ENCODE measurements at regions not wholly inside any gene's neighbourhood (a gene's known extent, or its start where the extent isn't known, plus 50 kb on each side); places are given as distances from the start of the nearest gene placed in this dataset.
"Not testable (repeated sequence)": the region's sequence is repeated elsewhere in the genome, so short reads cannot be mapped to it uniquely, and the experiment has no call there.

DNA sequence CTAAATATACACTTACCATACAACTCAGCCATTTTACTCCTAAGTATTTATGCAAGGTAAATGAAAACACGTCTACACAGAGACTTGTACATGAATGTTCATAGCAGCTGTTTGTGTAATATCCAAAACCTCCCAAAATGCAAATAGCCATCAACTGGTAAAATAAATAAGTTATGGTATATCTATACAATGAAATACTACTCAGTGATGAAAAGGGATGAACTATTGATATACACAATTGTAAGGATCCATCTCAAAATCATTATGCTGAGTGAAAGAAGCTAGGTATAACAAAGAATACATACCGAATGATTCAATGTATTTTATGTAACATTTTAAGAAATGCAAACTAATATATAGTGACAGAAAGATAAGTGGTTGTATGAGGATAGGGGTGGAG lies 149.8 kb upstream of the TNFSF11 start:
- Histone ChIP-seq H2AK5ac (ENCODE audit: low read length) (no peak overlapping the region), H3K23ac (ENCODE audit: low read length) (no peak overlapping the region), H4K8ac (ENCODE audit: low read depth, low read length) (no peak overlapping the region), H3K36me3 (ENCODE audit: control insufficient read depth, insufficient read depth, low read length) (no peaks in the 10 kb centered on the region), H2BK120ac (ENCODE audit: low read depth, low read length) (no peak overlapping the region), H3K4me3 (ENCODE audit: low read length) (no peak overlapping the region), H2BK15ac (replicated peaks; ENCODE audit: low read depth) (no peak overlapping the region), H3K56ac (ENCODE audit: low read length) (no peak overlapping the region), H3K27me3 (ENCODE audit: insufficient read depth, low read length, poor library complexity) (no peaks in the 10 kb centered on the region), H3K79me1 (ENCODE audit: low read length) (no peaks in the 10 kb centered on the region), H3K4ac (ENCODE audit: low read depth, low read length) (no peak overlapping the region), H3K27ac (ENCODE audit: low read depth, low read length) (no peak overlapping the region), H3K18ac (ENCODE audit: low read length) (no peak overlapping the region), H3K79me2 (ENCODE audit: control insufficient read depth, insufficient read depth, low read length) (no peaks in the 10 kb centered on the region), H3K9ac (ENCODE audit: low read length) (no peak overlapping the region), H4K5ac (ENCODE audit: low read length) (no peak overlapping the region), H2BK5ac (ENCODE audit: low read length) (no peak overlapping the region), H3K4me1 (ENCODE audit: control insufficient read depth, low read depth, low read length) (no peaks in the 10 kb centered on the region), H3K4me2 (ENCODE audit: low read length) (no peak overlapping the region)
- no CpG with 5 or more reads among the region's 2 CpGs for WGBS (ENCODE audit: extremely low coverage, insufficient coverage, low lambda C conversion rate)
- no peak for DNase-seq

- H2BK120ac ChIP-seq (ENCODE audit: low read depth, low read length), result no peak overlapping the region
- no peak for DNase-seq
These were observed 128.6 kb upstream of the TNFSF11 start for GRCh38 chr13:42445354-42445753.

GRCh38 chr13:42446597-42446996 lies 127.4 kb upstream of the TNFSF11 start:
- not testable (repeated sequence) for H3K56ac ChIP-seq (ENCODE audit: low read length); H2BK5ac ChIP-seq (ENCODE audit: low read length); H3K18ac ChIP-seq (ENCODE audit: low read length); H3K27me3 ChIP-seq (ENCODE audit: insufficient read depth, low read length, poor library complexity); DNase-seq; H3K9ac ChIP-seq (ENCODE audit: low read length); H2BK15ac ChIP-seq (replicated peaks; ENCODE audit: low read depth); H3K4me2 ChIP-seq (ENCODE audit: low read length); H2AK5ac ChIP-seq (ENCODE audit: low read length); H3K27ac ChIP-seq (ENCODE audit: low read depth, low read length); H3K79me1 ChIP-seq (ENCODE audit: low read length); H3K4me1 ChIP-seq (ENCODE audit: control insufficient read depth, low read depth, low read length); H3K4me3 ChIP-seq (ENCODE audit: low read length); H3K23ac ChIP-seq (ENCODE audit: low read length); H4K5ac ChIP-seq (ENCODE audit: low read length); H3K36me3 ChIP-seq (ENCODE audit: control insufficient read depth, insufficient read depth, low read length); H3K79me2 ChIP-seq (ENCODE audit: control insufficient read depth, insufficient read depth, low read length); H4K8ac ChIP-seq (ENCODE audit: low read depth, low read length); H3K4ac ChIP-seq (ENCODE audit: low read depth, low read length); H2BK120ac ChIP-seq (ENCODE audit: low read depth, low read length)
- no CpG with 5 or more reads among the region's 5 CpGs for WGBS (ENCODE audit: extremely low coverage, insufficient coverage, low lambda C conversion rate)

More at GRCh38 chr13:42445354-42445753, 128.6 kb upstream of the TNFSF11 start:
- Histone ChIP-seq H3K36me3 (ENCODE audit: control insufficient read depth, insufficient read depth, low read length) (no peaks in the 10 kb centered on the region), H2BK5ac (ENCODE audit: low read length) (no peak overlapping the region), H3K4ac (ENCODE audit: low read depth, low read length) (no peak overlapping the region), H4K5ac (ENCODE audit: low read length) (no peak overlapping the region), H3K56ac (ENCODE audit: low read length) (no peak overlapping the region), H3K79me1 (ENCODE audit: low read length) (no peaks in the 10 kb centered on the region), H4K8ac (ENCODE audit: low read depth, low read length) (no peak overlapping the region), H3K27me3 (ENCODE audit: insufficient read depth, low read length, poor library complexity) (no peaks in the 10 kb centered on the region), H3K4me2 (ENCODE audit: low read length) (no peak overlapping the region), H3K27ac (ENCODE audit: low read depth, low read length) (no peak overlapping the region), H2AK5ac (ENCODE audit: low read length) (no peak overlapping the region), H3K4me1 (ENCODE audit: control insufficient read depth, low read depth, low read length) (no peaks in the 10 kb centered on the region), H3K9ac (ENCODE audit: low read length) (no peak overlapping the region), H3K23ac (ENCODE audit: low read length) (no peak overlapping the region), H3K18ac (ENCODE audit: low read length) (no peak overlapping the region), H3K4me3 (ENCODE audit: low read length) (no peak overlapping the region), H2BK15ac (replicated peaks; ENCODE audit: low read depth) (no peak overlapping the region), H3K79me2 (ENCODE audit: control insufficient read depth, insufficient read depth, low read length) (no peaks in the 10 kb centered on the region)
- no CpG with 5 or more reads among the region's 1 CpG for WGBS (ENCODE audit: extremely low coverage, insufficient coverage, low lambda C conversion rate)

- peak; percentile 4 for DNase-seq
- H4K8ac ChIP-seq (ENCODE audit: low read depth, low read length), result no peak overlapping the region
- no peak overlapping the region for H2BK15ac ChIP-seq (replicated peaks; ENCODE audit: low read depth)
- H4K5ac ChIP-seq (ENCODE audit: low read length), result no peak overlapping the region
- H3K4me3 ChIP-seq (ENCODE audit: low read length), result no peak overlapping the region
- WGBS (ENCODE audit: extremely low coverage, insufficient coverage, low lambda C conversion rate), result no CpG with 5 or more reads among the region's 11 CpGs
- no peaks in the 10 kb centered on the region for H3K27me3 ChIP-seq (ENCODE audit: insufficient read depth, low read length, poor library complexity)
- no peak overlapping the region for H2BK5ac ChIP-seq (ENCODE audit: low read length)
- no peak overlapping the region for H3K56ac ChIP-seq (ENCODE audit: low read length)
- H2AK5ac ChIP-seq (ENCODE audit: low read length), result no peak overlapping the region
- no peaks in the 10 kb centered on the region for H3K4me1 ChIP-seq (ENCODE audit: control insufficient read depth, low read depth, low read length)
- no peaks in the 10 kb centered on the region for H3K79me1 ChIP-seq (ENCODE audit: low read length)
- no peak overlapping the region for H3K18ac ChIP-seq (ENCODE audit: low read length)
- H3K4me2 ChIP-seq (ENCODE audit: low read length), result no peak overlapping the region
- H3K4ac ChIP-seq (ENCODE audit: low read depth, low read length), result no peak overlapping the region
- H2BK120ac ChIP-seq (ENCODE audit: low read depth, low read length), result no peak overlapping the region
- no peak overlapping the region for H3K9ac ChIP-seq (ENCODE audit: low read length)
- H3K79me2 ChIP-seq (ENCODE audit: control insufficient read depth, insufficient read depth, low read length), result no peaks in the 10 kb centered on the region
- H3K27ac ChIP-seq (ENCODE audit: low read depth, low read length), result no peak overlapping the region
- H3K23ac ChIP-seq (ENCODE audit: low read length), result no peak overlapping the region
- no peaks in the 10 kb centered on the region for H3K36me3 ChIP-seq (ENCODE audit: control insufficient read depth, insufficient read depth, low read length)
These were observed 120.8 kb upstream of the TNFSF11 start for GRCh38 chr13:42453091-42453645.

DNA sequence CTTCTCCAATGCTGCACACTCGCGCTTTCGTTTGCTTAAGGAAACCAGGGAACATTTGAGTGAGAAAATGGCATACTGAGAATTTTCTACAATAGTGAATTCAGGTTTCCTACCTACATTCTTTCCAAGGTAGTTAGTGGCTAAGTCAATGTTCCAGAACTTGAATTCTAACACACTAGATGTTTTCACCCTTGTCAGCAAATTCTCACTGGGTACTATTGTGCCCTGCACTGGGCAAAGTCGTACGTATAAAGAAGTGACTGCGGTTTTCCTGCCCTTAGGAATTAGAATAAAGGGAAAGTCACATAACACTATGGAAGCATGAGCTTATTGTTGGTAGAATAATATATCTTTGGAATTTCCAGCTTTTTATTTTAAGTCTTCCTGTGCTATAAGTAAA lies 119.2 kb upstream of the TNFSF11 start:
- H3K23ac ChIP-seq (ENCODE audit: low read length), result no peak overlapping the region
- H3K4ac ChIP-seq (ENCODE audit: low read depth, low read length), result no peak overlapping the region
- no peak for DNase-seq
- no peak overlapping the region for H3K4me2 ChIP-seq (ENCODE audit: low read length)
- no peak overlapping the region for H2BK120ac ChIP-seq (ENCODE audit: low read depth, low read length)
- H4K8ac ChIP-seq (ENCODE audit: low read depth, low read length), result no peak overlapping the region
- H2AK5ac ChIP-seq (ENCODE audit: low read length), result no peak overlapping the region
- WGBS (ENCODE audit: extremely low coverage, insufficient coverage, low lambda C conversion rate), result no CpG with 5 or more reads among the region's 6 CpGs
- H3K4me3 ChIP-seq (ENCODE audit: low read length), result no peak overlapping the region
- H3K36me3 ChIP-seq (ENCODE audit: control insufficient read depth, insufficient read depth, low read length), result no peaks in the 10 kb centered on the region
- no peaks in the 10 kb centered on the region for H3K27me3 ChIP-seq (ENCODE audit: insufficient read depth, low read length, poor library complexity)
- no peaks in the 10 kb centered on the region for H3K4me1 ChIP-seq (ENCODE audit: control insufficient read depth, low read depth, low read length)
- no peak overlapping the region for H3K27ac ChIP-seq (ENCODE audit: low read depth, low read length)
- no peaks in the 10 kb centered on the region for H3K79me2 ChIP-seq (ENCODE audit: control insufficient read depth, insufficient read depth, low read length)
- no peak overlapping the region for H4K5ac ChIP-seq (ENCODE audit: low read length)
- no peak overlapping the region for H2BK5ac ChIP-seq (ENCODE audit: low read length)
- no peak overlapping the region for H3K9ac ChIP-seq (ENCODE audit: low read length)
- H3K79me1 ChIP-seq (ENCODE audit: low read length), result no peaks in the 10 kb centered on the region
- H2BK15ac ChIP-seq (replicated peaks; ENCODE audit: low read depth), result no peak overlapping the region
- H3K18ac ChIP-seq (ENCODE audit: low read length), result no peak overlapping the region
- no peak overlapping the region for H3K56ac ChIP-seq (ENCODE audit: low read length)

GRCh38 chr13:42458193-42458592 lies 115.8 kb upstream of the TNFSF11 start:
- no peak overlapping the region for H4K8ac ChIP-seq (ENCODE audit: low read depth, low read length)
- no peak overlapping the region for H3K4me3 ChIP-seq (ENCODE audit: low read length)
- H3K36me3 ChIP-seq (ENCODE audit: control insufficient read depth, insufficient read depth, low read length), result no peaks in the 10 kb centered on the region
- no peak overlapping the region for H2BK120ac ChIP-seq (ENCODE audit: low read depth, low read length)
- H3K4me2 ChIP-seq (ENCODE audit: low read length), result no peak overlapping the region
- no peak overlapping the region for H2BK15ac ChIP-seq (replicated peaks; ENCODE audit: low read depth)
- no peak for DNase-seq
- H3K27ac ChIP-seq (ENCODE audit: low read depth, low read length), result no peak overlapping the region
- H4K5ac ChIP-seq (ENCODE audit: low read length), result no peak overlapping the region
- no peaks in the 10 kb centered on the region for H3K79me2 ChIP-seq (ENCODE audit: control insufficient read depth, insufficient read depth, low read length)
- H2BK5ac ChIP-seq (ENCODE audit: low read length), result no peak overlapping the region
- H3K23ac ChIP-seq (ENCODE audit: low read length), result no peak overlapping the region
- H3K18ac ChIP-seq (ENCODE audit: low read length), result no peak overlapping the region
- no peak overlapping the region for H2AK5ac ChIP-seq (ENCODE audit: low read length)
- no CpG with 5 or more reads among the region's 5 CpGs for WGBS (ENCODE audit: extremely low coverage, insufficient coverage, low lambda C conversion rate)
- H3K56ac ChIP-seq (ENCODE audit: low read length), result no peak overlapping the region
- H3K4me1 ChIP-seq (ENCODE audit: control insufficient read depth, low read depth, low read length), result no peaks in the 10 kb centered on the region
- no peak overlapping the region for H3K9ac ChIP-seq (ENCODE audit: low read length)
- no peaks in the 10 kb centered on the region for H3K27me3 ChIP-seq (ENCODE audit: insufficient read depth, low read length, poor library complexity)
- H3K79me1 ChIP-seq (ENCODE audit: low read length), result no peaks in the 10 kb centered on the region
- H3K4ac ChIP-seq (ENCODE audit: low read depth, low read length), result no peak overlapping the region

Measured in mesendoderm (in vitro differentiated cells).